ENCODE measurements at regions not wholly inside any gene's neighbourhood (a gene's known extent, or its start where the extent isn't known, plus 50 kb on each side); places are given as distances from the start of the nearest gene placed in this dataset.

DNA sequence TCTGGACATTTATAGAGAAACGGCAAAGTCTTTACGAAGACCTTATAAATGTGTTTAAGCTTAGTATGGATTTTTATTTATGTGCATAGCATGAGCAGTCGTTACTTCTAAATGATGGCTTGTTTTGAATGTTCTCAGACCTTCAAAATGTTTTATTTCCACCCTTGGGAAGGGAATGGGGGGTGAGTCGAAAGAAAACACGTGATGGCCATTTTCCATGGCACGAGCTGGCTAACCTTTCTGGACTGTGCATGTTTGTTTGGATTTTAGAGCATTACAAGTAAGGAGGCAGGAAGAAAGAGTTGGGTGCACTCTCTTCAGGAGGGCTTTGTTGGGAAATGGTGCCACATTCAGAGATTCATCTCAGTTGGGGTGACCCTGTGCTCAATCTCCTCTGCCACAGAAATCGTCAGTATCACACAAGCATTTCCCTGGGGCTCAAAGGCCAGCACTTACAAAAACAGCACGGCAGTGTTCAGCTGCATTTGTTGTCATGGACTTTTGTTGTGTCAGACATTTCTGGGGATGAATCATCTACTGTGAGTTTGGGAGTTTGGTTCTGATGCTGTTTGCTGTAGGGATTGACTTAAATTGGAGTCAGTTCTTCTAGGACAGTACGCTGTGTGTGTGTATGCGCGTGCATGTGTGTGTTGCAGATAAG, 52.3 kb upstream of the ADAMTS9 start:
- WGBS (ENCODE audit: low lambda C conversion rate) = 83% methylated on average over 11 of the region's 11 CpGs
- Histone ChIP-seq H4K20me1 (ENCODE audit: insufficient read depth) (no peaks in the 10 kb centered on the region), H3K36me3 (replicated peaks in 1 of 2; ENCODE audit: control insufficient read depth in 1 of 2, insufficient read depth in 2 of 2, low read length in 1 of 2) (no peaks in the 10 kb centered on the region), H3F3A (replicated peaks; ENCODE audit: insufficient read depth) (no peaks in the 10 kb centered on the region), H3K79me2 (ENCODE audit: insufficient read depth) (no peaks in the 10 kb centered on the region), H3K9me3 (no peaks in the 10 kb centered on the region), H3K4me1 (ENCODE audit: control insufficient read depth in 1 of 2, insufficient read depth in 2 of 2, low read depth in 1 of 2, low read length in 1 of 2) (no peaks in the 10 kb centered on the region), H2AFZ (ENCODE audit: low read depth) (no peak overlapping the region), H3K9me2 (no peaks in the 10 kb centered on the region), H3K27me3 (ENCODE audit: insufficient read depth) (no peaks in the 10 kb centered on the region), H3K9ac (no peak overlapping the region), H3K4me2 (no peak overlapping the region), H3K4me3 (ENCODE audit: low read depth in 2 of 2, low read length in 1 of 2) (no peak overlapping the region), H3K27ac (ENCODE audit: low read depth in 2 of 2, low read length in 1 of 2) (no peak overlapping the region)
- CTCF ChIA-PET = interaction anchor here (0.7 to 1.4 kb wide), 3 partner anchors 10 to 14 kb away, joined by 3 to 4 read pairs (median 3); no protein-coding TSS in a partner anchor
- DNase-seq = no peak
- POLR2A ChIA-PET = no interaction called here
- no peak for TF ChIP-seq GABPA (IDR thresholded peaks at IDR 0.05; ENCODE audit: low read depth)
- no peak for TF ChIP-seq TEAD4 (IDR thresholded peaks at IDR 0.05; ENCODE audit: borderline replicate concordance, insufficient read depth)
- no peak for TF ChIP-seq JUND (IDR thresholded peaks at IDR 0.05)
- no peak for TF ChIP-seq CHD2 (IDR thresholded peaks at IDR 0.05; ENCODE audit: low read length, partially characterized antibody)
